MM.1S (cell line): ENCODE measurements at regions not wholly inside any gene's neighbourhood (a gene's known extent, or its start where the extent isn't known, plus 50 kb on each side); places are given as distances from the start of the nearest gene placed in this dataset.

Experiments used
- DNase-seq: peaks from one replicate; pipeline ENCODE4 v3.0.0-alpha.2; 2015
- H2AFZ ChIP-seq: fragments of 300-600 bp; sonication (generic); 2 replicates; pipeline ENCODE4 v1.6.0; 2016; ENCODE audit warnings: antibody characterized with exemption, low read length
- H3F3A ChIP-seq: fragments of 300-600 bp; sonication (generic); 2 replicates; pipeline ENCODE4 v1.6.1; 2016; ENCODE audit warnings: mild to moderate bottlenecking, antibody characterized with exemption, low read length, moderate library complexity, mixed read lengths; ENCODE audit not compliant: insufficient read depth
- H3K27ac ChIP-seq: fragments of 300-600 bp; sonication (generic); 2 replicates; pipeline ENCODE4 v1.5.1; 2016; ENCODE audit warnings: mild to moderate bottlenecking, low read length
- H3K27me3 ChIP-seq: fragments of 300-600 bp; sonication (generic); replicated peaks from 2 replicates; pipeline ENCODE4 v1.6.0; 2016; ENCODE audit warnings: low read length; ENCODE audit not compliant: insufficient read depth
- H3K36me3 ChIP-seq: fragments of 300-600 bp; sonication (generic); replicated peaks from 2 replicates; pipeline ENCODE4 v1.6.1; 2016; ENCODE audit warnings: mild to moderate bottlenecking, low read length, mixed read lengths; ENCODE audit not compliant: insufficient read depth
- H3K4me1 ChIP-seq: fragments of 300-600 bp; sonication (generic); 2 replicates; pipeline ENCODE4 v1.6.1; 2016; ENCODE audit warnings: low read length, mixed read lengths
- H3K4me2 ChIP-seq: fragments of 300-600 bp; sonication (generic); 2 replicates; pipeline ENCODE4 v1.6.0; 2016; ENCODE audit warnings: low read depth, low read length
- H3K4me3 ChIP-seq: fragments of 300-600 bp; sonication (generic); 2 replicates; pipeline ENCODE4 v1.5.1; 2016; ENCODE audit warnings: low read length, mixed read lengths
- H3K79me2 ChIP-seq: fragments of 300-600 bp; sonication (generic); 2 replicates; pipeline ENCODE4 v1.6.1; 2016; ENCODE audit warnings: mixed run types, low read length, mixed read lengths
- H3K9ac ChIP-seq: fragments of 300-600 bp; sonication (generic); 2 replicates; pipeline ENCODE4 v1.6.1; 2016; ENCODE audit warnings: low read length, mixed read lengths
- H3K9me2 ChIP-seq: fragments of 300-600 bp; sonication (generic); replicated peaks from 2 replicates; pipeline ENCODE4 v1.6.1; 2016; ENCODE audit warnings: mild to moderate bottlenecking, low read length, mixed read lengths; ENCODE audit not compliant: insufficient read depth
- H3K9me3 ChIP-seq: fragments of 300-600 bp; sonication (generic); replicated peaks from 2 replicates; pipeline ENCODE4 v1.6.1; 2016; ENCODE audit warnings: mild to moderate bottlenecking, low read length, mixed read lengths; ENCODE audit not compliant: insufficient read depth
- H4K20me1 ChIP-seq: fragments of 300-600 bp; sonication (generic); 2 replicates; pipeline ENCODE4 v1.6.1; 2016; ENCODE audit warnings: mild to moderate bottlenecking, low read length, moderate library complexity, mixed read lengths; ENCODE audit not compliant: insufficient read depth
- CTCF ChIP-seq: fragments of 300-600 bp; sonication (generic); IDR thresholded peaks from 2 replicates; pipeline ENCODE4 v1.5.1; 2016; ENCODE audit warnings: antibody characterized with exemption, low read length, mixed read lengths
- EZH2 ChIP-seq: fragments of 300-600 bp; sonication (generic); optimal IDR thresholded peaks from 2 replicates; pipeline ENCODE3; 2017; ENCODE audit warnings: low read depth, mild to moderate bottlenecking, antibody characterized with exemption, low read length, mixed read lengths
- EZH2phosphoT487 ChIP-seq: fragments of 300-600 bp; sonication (generic); IDR thresholded peaks from 2 replicates; pipeline ENCODE4 v1.6.1; 2018; ENCODE audit warnings: antibody characterized with exemption, low read length

- Histone ChIP-seq H3K27ac (no peak overlapping the region), H3K9me3 (no peaks in the 10 kb centered on the region), H3K4me2 (no peak overlapping the region), H2AFZ (no peak overlapping the region), H3K79me2 (no peaks in the 10 kb centered on the region), H3K4me1 (no peaks in the 10 kb centered on the region), H4K20me1 (no peaks in the 10 kb centered on the region), H3K9ac (no peak overlapping the region), H3K4me3 (no peak overlapping the region), H3K27me3 (no peaks in the 10 kb centered on the region), H3F3A (no peaks in the 10 kb centered on the region), H3K36me3 (no peaks in the 10 kb centered on the region), H3K9me2 (no peaks in the 10 kb centered on the region)
- DNase-seq, result no peak
- TF ChIP-seq EZH2phosphoT487 (no peak), CTCF (no peak), EZH2 (no peak)
These were observed 551.3 kb upstream of the TECRL start for GRCh38 chr4:64960516-64960915.

GRCh38 chr4:64940698-64941097 is 531.4 kb upstream of the TECRL start:
- Histone ChIP-seq H3K4me1 (no peaks in the 10 kb centered on the region), H3K27ac (no peak overlapping the region), H3K79me2 (no peaks in the 10 kb centered on the region), H3K4me2 (no peak overlapping the region), H3K9me2 (no peaks in the 10 kb centered on the region), H3K9me3 (no peaks in the 10 kb centered on the region), H3F3A (no peaks in the 10 kb centered on the region), H3K27me3 (no peaks in the 10 kb centered on the region), H2AFZ (no peak overlapping the region), H3K36me3 (no peaks in the 10 kb centered on the region), H3K9ac (no peak overlapping the region), H3K4me3 (no peak overlapping the region), H4K20me1 (no peaks in the 10 kb centered on the region)
- DNase-seq, result no peak
- TF ChIP-seq EZH2 (no peak), CTCF (no peak), EZH2phosphoT487 (no peak)

GRCh38 chr4:64935469-64936001 is 526.3 kb upstream of the TECRL start:
- Histone ChIP-seq H3K9me2 (no peaks in the 10 kb centered on the region), H3F3A (no peaks in the 10 kb centered on the region), H3K4me2 (no peak overlapping the region), H3K9ac (no peak overlapping the region), H3K27me3 (no peaks in the 10 kb centered on the region), H3K79me2 (no peaks in the 10 kb centered on the region), H3K4me3 (no peak overlapping the region), H3K27ac (no peak overlapping the region), H4K20me1 (no peaks in the 10 kb centered on the region), H3K36me3 (no peaks in the 10 kb centered on the region), H2AFZ (no peak overlapping the region), H3K9me3 (no peaks in the 10 kb centered on the region), H3K4me1 (no peaks in the 10 kb centered on the region)
- TF ChIP-seq EZH2 (no peak), CTCF (no peak), EZH2phosphoT487 (no peak)
- DNase-seq, result no peak
